Limb (tissue), 2 donors: ENCODE measurements at regions not wholly inside any gene's neighbourhood (a gene's known extent, or its start where the extent isn't known, plus 50 kb on each side); places are given as distances from the start of the nearest gene placed in this dataset.
"Not testable (repeated sequence)": the region's sequence is repeated elsewhere in the genome, so short reads cannot be mapped to it uniquely, and the experiment has no call there.

ENCODE experiments used
- DNase-seq, 2 donors: peaks; one replicate each; pipeline ENCODE4 v3.0.0-alpha.2; 2016; ENCODE audit errors: extremely low spot score in 2 of 2

DNA sequence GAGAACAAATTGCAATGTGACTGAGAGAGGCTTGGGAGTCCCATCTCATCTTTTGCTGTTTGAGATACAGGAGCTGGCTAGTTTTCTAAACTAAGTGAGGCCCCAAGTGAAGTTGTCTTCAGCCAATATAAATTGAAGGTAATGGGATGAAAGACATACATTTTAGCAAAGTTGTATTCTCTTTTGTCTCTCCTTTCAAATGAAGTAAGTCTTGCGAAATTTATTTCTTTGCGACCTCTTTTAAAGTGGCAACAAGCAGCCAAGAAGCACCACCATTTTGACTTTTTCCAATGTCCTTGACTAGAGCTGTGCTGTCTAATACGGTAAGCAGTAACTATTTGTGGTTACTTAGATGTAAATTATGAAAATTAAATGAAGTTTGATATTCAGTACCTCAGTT lies 385.7 kb downstream of the USP25 start:
- no peak for DNase-seq

DNA sequence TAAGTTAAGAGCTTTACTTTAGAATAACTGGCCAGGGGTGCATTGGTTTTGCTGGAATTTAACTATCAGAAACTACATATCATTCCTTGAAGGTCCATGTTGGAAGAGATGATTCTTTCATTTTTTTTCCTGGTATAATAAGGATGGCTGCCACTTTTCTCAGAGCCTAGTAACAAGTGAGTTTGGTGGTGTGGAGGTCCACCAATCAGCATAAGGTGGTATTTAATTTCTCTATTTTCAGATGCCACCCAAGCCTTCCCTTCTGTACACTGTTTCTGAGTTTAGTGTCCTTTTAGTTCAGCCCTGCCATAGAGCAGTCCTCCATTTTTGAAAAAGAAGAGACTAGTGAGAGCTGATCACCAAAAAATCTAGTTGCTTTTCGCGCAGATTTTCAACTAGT lies 386.3 kb downstream of the USP25 start:
- no peak for DNase-seq

- DNase-seq, result no peak
Observed at GRCh38 chr21:16116798-16117197, 387.0 kb downstream of the USP25 start.

- DNase-seq, result peak in 1 of 2 donors; percentile 27
Observed at GRCh38 chr21:16117331-16117730, 387.5 kb downstream of the USP25 start.

- DNase-seq, result peak in 1 of 2 donors; percentile 76
Observed at GRCh38 chr21:16117851-16118590, 388.2 kb downstream of the USP25 start.

- DNase-seq, result peak in 1 of 2 donors; percentile 70
Observed at GRCh38 chr21:16124378-16125138, 394.8 kb downstream of the USP25 start.

- no peak for DNase-seq
Observed at GRCh38 chr21:16125274-16125673, 395.5 kb downstream of the USP25 start.

DNA sequence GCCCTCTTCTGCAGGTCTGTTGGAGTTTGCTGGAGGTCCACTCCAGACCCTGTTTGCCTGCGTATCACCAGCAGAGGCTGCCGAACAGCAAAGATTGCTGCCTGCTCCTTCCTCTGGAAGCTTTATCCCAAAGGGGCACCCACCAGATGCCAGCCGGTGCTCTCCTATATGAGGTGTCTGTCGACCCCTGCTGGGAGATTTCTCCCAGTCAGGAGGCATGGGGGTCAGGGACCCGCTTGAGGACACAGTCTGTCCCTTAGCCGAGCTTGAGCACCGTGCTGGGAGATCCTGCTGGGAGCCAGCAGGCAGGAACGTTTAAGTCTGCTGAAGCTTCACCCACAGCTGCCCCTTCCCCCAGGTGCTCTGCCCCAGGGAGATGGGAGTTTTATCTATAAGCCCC lies 402.7 kb downstream of the USP25 start:
- not testable (repeated sequence) for DNase-seq

DNA sequence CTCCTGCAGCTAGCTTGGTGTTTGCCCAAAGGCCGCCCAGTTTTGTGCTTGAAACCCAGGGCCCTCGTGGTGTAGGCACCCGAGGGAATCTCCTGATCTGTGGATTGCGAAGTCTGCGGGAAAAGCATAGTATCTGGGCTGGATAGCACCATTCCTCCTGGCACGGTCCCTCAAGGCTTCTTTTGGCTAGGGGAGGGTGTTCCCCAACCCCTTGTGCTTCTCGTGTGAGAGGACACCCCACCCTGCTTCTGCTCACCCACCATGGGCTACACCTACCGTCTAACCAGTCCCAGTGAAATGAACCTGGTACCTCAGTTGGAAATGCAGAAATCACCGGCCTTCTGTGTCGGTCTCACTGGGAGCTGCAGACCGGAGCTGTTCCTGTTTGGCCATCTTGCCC lies 403.5 kb downstream of the USP25 start:
- DNase-seq, result no peak

DNA sequence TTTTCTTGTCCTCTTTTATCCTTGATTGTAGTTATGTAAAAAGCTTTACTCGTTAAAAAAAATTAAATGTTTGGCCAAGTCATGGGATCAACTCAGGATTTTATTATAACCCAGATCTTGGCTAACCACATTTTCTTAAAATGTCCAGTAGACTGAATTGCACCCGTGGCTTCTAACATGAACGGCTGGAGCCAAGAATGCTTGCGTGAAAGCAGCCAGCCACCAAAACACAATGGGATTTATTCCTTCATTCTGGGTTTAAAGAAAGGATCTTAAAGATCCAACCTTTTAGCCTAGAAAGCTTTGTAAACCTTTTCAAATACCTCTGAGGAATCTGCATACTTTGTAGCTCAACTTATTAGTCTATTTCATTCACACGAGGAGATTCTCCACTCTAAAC lies 404.4 kb downstream of the USP25 start:
- no peak for DNase-seq

DNA sequence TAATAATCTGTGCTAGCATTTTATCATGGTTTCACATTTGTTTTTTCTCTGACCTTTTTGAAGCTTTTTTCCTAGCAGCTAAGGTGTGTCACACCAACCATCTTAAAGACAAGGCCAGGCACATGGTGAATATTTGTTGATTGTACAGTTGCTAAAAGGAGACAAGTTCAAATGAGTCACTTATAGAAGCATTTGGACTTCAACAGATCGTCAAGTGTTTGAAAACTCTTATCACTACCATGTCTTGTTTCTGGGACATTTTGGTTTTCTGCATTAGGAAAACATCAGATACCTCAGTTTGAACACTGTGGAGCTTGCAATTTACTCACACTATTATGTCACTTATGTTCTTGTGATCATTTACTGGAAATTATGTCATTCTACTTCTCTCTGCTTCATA lies 407.3 kb downstream of the USP25 start:
- no peak for DNase-seq

- no peak for DNase-seq
Observed at GRCh38 chr21:16145052-16145451, 415.3 kb downstream of the USP25 start.

- DNase-seq, result no peak
Observed at GRCh38 chr21:16145479-16145878, 415.7 kb downstream of the USP25 start.

- no peak for DNase-seq
Observed at GRCh38 chr21:16154321-16154720, 424.5 kb downstream of the USP25 start.

GRCh38 chr21:16154951-16155635 lies 425.3 kb downstream of the USP25 start:
- DNase-seq, result no peak

- DNase-seq, result no peak
Observed at GRCh38 chr21:16156841-16157489, 427.2 kb downstream of the USP25 start.

DNA sequence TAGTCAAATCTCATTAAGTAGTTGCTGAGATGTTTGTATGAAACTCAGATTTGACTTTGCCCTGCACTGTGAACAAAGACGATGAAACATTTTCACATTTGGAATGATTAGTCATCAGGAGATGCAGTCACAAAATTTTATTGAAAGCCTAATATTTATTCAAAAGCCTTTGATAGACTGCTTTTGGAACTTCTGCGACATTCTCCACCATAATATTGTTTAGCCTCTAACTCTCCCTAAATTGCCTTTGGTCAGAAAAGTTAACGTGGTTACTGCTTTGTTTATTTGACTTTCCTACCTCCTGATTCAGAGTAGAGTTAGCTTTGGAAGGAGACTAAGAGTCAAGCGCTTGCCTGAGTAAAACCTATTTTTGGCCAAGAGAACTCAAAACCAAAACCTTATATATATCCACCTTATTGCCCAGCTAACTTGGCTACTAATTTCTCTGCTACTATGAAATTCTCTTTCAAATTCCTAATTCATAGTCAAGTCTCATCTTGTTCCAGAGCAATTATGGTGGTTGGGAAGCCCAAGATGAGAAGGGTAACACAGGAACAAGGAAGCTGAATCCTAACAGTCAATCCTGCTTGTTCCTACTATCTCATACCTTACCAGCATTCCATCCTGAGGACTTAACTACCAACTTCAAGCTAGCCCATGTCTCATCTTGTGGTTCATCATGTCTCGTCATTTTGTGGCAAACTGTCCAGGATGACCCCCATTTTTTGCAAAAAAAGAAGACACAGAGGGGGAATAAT lies 429.6 kb downstream of the USP25 start:
- no peak for DNase-seq

DNA sequence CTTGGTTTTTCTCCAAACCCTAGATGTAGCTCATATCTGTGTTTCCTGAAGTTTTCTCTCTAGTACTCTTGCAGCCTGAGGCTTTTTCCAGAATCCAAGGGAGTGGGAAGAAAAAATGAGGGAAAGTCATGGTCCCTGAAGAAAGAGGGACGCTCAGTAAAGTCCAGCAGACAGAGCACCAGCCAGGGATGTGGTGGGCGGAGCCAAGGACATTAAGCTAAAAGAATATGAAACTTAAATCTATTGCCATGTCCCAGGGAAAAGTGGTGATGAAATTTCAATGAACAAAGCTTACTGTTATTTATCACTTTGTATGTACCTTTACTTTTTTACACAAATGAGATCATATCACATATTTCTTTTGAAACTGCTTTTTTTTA lies 430.2 kb downstream of the USP25 start:
- no peak for DNase-seq

DNA sequence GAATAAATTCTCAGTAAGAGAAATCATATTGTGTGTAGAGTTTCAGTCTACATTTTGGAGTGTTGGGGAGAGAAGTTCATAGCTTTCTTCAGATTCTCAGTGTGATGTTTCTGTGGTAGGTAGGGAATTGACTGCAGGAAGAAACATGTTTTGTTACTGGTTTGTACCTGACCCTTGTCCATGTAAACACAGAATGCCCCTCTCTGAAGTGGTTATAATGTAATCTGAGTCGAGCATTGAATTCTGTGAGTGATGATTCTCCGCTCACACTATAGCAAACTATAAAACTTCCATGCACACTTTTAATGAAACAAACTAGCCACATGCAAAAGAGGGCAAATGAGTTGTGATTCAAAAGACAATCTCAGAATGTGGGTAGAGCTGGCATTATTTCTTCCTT lies 433.2 kb downstream of the USP25 start:
- no peak for DNase-seq

GRCh38 chr21:16169102-16169511 lies 439.3 kb downstream of the USP25 start:
- DNase-seq, result no peak

DNA sequence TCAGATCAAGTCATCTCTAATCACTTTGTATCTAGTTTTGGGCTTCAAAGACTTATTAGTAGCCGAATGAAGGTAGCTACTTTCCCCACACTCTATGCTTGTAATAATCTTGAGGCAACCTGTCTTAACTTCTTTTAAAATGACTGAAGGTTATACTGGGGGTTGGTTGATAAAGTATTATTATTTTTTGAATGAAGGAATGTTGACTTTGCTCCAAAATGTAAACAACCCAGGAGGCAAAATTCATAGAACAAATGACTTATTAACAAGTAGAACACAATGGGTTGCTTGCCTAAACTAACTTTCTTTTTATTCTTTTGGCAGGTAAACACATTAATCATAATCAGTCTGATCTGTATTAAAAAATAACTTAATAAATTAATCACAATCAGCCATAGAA lies 440.0 kb downstream of the USP25 start:
- no peak for DNase-seq
